Keratinocyte (primary cell): ENCODE measurements at regions not wholly inside any gene's neighbourhood (a gene's known extent, or its start where the extent isn't known, plus 50 kb on each side); places are given as distances from the start of the nearest gene placed in this dataset.
"Not testable (repeated sequence)": the region's sequence is repeated elsewhere in the genome, so short reads cannot be mapped to it uniquely, and the experiment has no call there.

ENCODE experiments used
- DNase-seq: peaks from one replicate; pipeline ENCODE4 v3.0.0-alpha.2; 2011; ENCODE audit warnings: low read depth, missing footprints, low spot score
- FAIRE-seq: peaks from 2 replicates; lab custom pipeline; 2011; peaks lifted over from hg19 to GRCh38; lab: Jason Lieb, UNC
- H2AFZ ChIP-seq: 2 replicates; pipeline ENCODE4 v1.6.0; 2012; ENCODE audit warnings: low read length, control low read depth, inconsistent platforms; ENCODE audit not compliant: control insufficient read depth
- H3K27ac ChIP-seq: 2 replicates; pipeline ENCODE4 v1.5.1; 2011; ENCODE audit warnings: low read length; ENCODE audit not compliant: control insufficient read depth, insufficient read depth
- H3K27me3 ChIP-seq: 3 replicates; pipeline ENCODE4 v1.6.0; 2011; ENCODE audit warnings: low read length; ENCODE audit not compliant: control insufficient read depth, insufficient read depth; ENCODE audit errors: extremely low read depth
- H3K36me3 ChIP-seq, 2 experiments: 2 replicates in 1 of 2; 3 replicates in 1 of 2; pipeline ENCODE4 v1.5.1; 2011; ENCODE audit warnings: low read length in 2 of 2, mild to moderate bottlenecking in 1 of 2; ENCODE audit not compliant: control insufficient read depth in 2 of 2, insufficient read depth in 2 of 2; ENCODE audit errors: extremely low read depth in 1 of 2
- H3K4me1 ChIP-seq: 3 replicates; pipeline ENCODE4 v1.5.1; 2011; ENCODE audit warnings: low read length; ENCODE audit not compliant: control insufficient read depth, insufficient read depth; ENCODE audit errors: extremely low read depth
- H3K4me2 ChIP-seq: 3 replicates; pipeline ENCODE4 v1.6.0; 2011; ENCODE audit warnings: low read depth, low read length; ENCODE audit not compliant: control insufficient read depth, insufficient read depth; ENCODE audit errors: extremely low read depth
- H3K4me3 ChIP-seq, 3 experiments: fragments of 200-600 bp in 1 of 3; sonication (generic) in 1 of 3; 2 replicates in 2 of 3; 3 replicates in 1 of 3; pipeline ENCODE4 v1.5.1; 2011 to 2016; ENCODE audit warnings: low read length in 3 of 3, mild to moderate bottlenecking in 3 of 3, control low read depth in 2 of 3, inconsistent platforms in 1 of 3, low read depth in 1 of 3, mixed read lengths in 1 of 3, mixed run types in 1 of 3, moderate library complexity in 1 of 3; ENCODE audit not compliant: control insufficient read depth in 2 of 3, insufficient read depth in 2 of 3; ENCODE audit errors: extremely low read depth in 1 of 3
- H3K79me2 ChIP-seq: 2 replicates; pipeline ENCODE4 v1.6.0; 2012; ENCODE audit warnings: low read length; ENCODE audit not compliant: control insufficient read depth, insufficient read depth
- H3K9ac ChIP-seq: 3 replicates; pipeline ENCODE4 v1.6.0; 2011; ENCODE audit warnings: low read length; ENCODE audit not compliant: control insufficient read depth, insufficient read depth; ENCODE audit errors: extremely low read depth
- H3K9me1 ChIP-seq: 3 replicates; pipeline ENCODE4 v1.6.0; 2011; ENCODE audit warnings: low read length; ENCODE audit not compliant: control insufficient read depth, insufficient read depth; ENCODE audit errors: extremely low read depth
- H3K9me3 ChIP-seq: 2 replicates; pipeline ENCODE4 v1.5.1; 2012; ENCODE audit warnings: low read depth, low read length; ENCODE audit not compliant: control insufficient read depth
- H4K20me1 ChIP-seq: 3 replicates; pipeline ENCODE4 v1.6.0; 2011; ENCODE audit warnings: low read length; ENCODE audit not compliant: control insufficient read depth, insufficient read depth; ENCODE audit errors: extremely low read depth
- EZH2 ChIP-seq: IDR thresholded peaks from one replicate; pipeline ENCODE4 v1.6.1; 2012; ENCODE audit warnings: inconsistent platforms, mild to moderate bottlenecking, low read length, moderate library complexity
- dilution Hi-C: fragments of 300-500 bp; cut with MboI; formaldehyde crosslinking; loops from one replicate; pipeline ENCODE4 v1.7.0; 2020; ENCODE audit warnings: low sequenced_read_pairs; ENCODE audit not compliant: extremely low pct_ligation_motif_present
- TF ChIP-seq, protein P1 (sequence below), 3 experiments: IDR thresholded peaks in 1 of 3; conservative IDR thresholded peaks in 1 of 3; optimal IDR thresholded peaks in 1 of 3; 2 replicates in 2 of 3; 3 replicates in 1 of 3; pipeline versions ENCODE3 to v1.5.1; 2011; ENCODE audit warnings: low read length in 3 of 3, mild to moderate bottlenecking in 3 of 3, moderate library complexity in 2 of 3, control low read depth in 1 of 3, inconsistent platforms in 1 of 3; ENCODE audit not compliant: insufficient read depth in 2 of 3; ENCODE audit errors: extremely low read depth in 1 of 3

DNA sequence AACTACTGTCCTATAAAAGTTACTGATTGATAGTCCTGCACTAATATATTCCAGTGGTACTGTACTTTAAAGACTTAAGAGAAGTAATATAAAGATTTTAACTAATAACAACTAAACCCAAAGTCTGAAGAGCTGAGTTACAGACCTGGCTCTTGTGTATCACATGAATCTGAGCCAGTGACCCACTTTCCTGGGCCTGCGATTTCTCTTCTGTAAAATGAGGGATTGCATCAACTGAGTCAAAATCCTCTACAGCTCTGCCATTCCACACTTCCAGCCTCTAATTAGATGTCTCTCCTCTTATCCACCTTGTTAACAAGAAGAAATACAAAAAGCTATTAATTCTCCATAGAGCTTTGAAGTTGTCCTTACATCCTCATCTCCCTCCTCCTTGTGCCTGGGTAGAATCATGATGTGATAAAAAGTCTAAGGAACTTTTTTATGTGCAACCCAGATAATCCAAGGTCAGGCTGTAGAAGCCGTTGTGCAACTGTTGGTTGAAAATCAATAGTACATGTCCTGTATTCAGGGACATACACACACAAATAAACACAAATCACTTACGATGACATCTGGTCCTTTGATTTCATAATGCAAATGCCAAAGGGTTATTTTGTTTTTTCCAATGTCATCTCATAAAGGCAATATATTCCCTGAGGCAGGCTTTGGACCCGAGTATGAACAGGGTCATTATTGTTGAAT, 410.3 kb downstream of the KCNA4 start:
- no peak for TF ChIP-seq EZH2
- TF ChIP-seq, protein P1, sequence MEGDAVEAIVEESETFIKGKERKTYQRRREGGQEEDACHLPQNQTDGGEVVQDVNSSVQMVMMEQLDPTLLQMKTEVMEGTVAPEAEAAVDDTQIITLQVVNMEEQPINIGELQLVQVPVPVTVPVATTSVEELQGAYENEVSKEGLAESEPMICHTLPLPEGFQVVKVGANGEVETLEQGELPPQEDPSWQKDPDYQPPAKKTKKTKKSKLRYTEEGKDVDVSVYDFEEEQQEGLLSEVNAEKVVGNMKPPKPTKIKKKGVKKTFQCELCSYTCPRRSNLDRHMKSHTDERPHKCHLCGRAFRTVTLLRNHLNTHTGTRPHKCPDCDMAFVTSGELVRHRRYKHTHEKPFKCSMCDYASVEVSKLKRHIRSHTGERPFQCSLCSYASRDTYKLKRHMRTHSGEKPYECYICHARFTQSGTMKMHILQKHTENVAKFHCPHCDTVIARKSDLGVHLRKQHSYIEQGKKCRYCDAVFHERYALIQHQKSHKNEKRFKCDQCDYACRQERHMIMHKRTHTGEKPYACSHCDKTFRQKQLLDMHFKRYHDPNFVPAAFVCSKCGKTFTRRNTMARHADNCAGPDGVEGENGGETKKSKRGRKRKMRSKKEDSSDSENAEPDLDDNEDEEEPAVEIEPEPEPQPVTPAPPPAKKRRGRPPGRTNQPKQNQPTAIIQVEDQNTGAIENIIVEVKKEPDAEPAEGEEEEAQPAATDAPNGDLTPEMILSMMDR (optimal IDR thresholded peaks at IDR 0.05 in 1 of 3, IDR thresholded peaks at IDR 0.05 in 1 of 3, conservative IDR thresholded peaks at IDR 0.05 in 1 of 3; ENCODE audit: extremely low read depth in 1 of 3, insufficient read depth in 2 of 3, low read length in 3 of 3): no peak

DNA sequence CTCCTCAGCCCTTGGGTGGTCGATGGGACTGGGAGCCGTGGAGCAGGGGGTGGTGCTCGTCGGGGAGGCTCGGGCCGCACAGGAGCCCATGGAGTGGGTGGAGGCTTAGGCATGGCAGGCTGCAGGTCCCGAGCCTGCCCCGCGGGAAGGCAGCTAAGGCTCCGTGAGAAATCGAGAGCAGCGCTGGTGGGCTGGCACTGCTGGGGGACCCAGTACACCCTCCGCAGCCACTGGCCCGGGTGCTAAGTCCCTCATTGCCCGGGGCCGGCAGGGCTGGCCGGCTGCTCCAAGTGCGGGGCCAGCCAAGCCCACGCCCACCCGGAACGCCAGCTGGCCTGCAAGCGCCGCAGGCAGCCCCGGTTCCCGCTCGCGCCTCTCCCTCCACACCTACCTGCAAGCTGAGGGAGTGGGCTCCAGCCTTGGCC, 416.7 kb downstream of the KCNA4 start:
- H3K9me3 ChIP-seq, FAIRE-seq, H2AFZ ChIP-seq, H3K36me3 ChIP-seq, H3K9ac ChIP-seq, H3K4me2 ChIP-seq, H3K79me2 ChIP-seq, H3K27ac ChIP-seq, DNase-seq, H4K20me1 ChIP-seq, H3K27me3 ChIP-seq, H3K4me1 ChIP-seq, H3K9me1 ChIP-seq, H3K4me3 ChIP-seq, dilution Hi-C loops: not testable (repeated sequence)

More for the DNA sequence above, 410.3 kb downstream of the KCNA4 start:
- no peaks in the 10 kb centered on the region for H3K79me2 ChIP-seq
- H3K4me2 ChIP-seq: no peak overlapping the region
- H3K27me3 ChIP-seq: no peaks in the 10 kb centered on the region
- no peak for FAIRE-seq
- H3K4me3 ChIP-seq: no peak overlapping the region
- no peaks in the 10 kb centered on the region for H3K9me1 ChIP-seq
- DNase-seq: no peak
- no peaks in the 10 kb centered on the region for H3K4me1 ChIP-seq
- H3K9me3 ChIP-seq: no peaks in the 10 kb centered on the region
- dilution Hi-C loops: no loop called here
- H3K9ac ChIP-seq: no peak overlapping the region
- H3K36me3 ChIP-seq: no peaks in the 10 kb centered on the region
- no peak overlapping the region for H3K27ac ChIP-seq
- H4K20me1 ChIP-seq: no peaks in the 10 kb centered on the region
- no peak overlapping the region for H2AFZ ChIP-seq

DNA sequence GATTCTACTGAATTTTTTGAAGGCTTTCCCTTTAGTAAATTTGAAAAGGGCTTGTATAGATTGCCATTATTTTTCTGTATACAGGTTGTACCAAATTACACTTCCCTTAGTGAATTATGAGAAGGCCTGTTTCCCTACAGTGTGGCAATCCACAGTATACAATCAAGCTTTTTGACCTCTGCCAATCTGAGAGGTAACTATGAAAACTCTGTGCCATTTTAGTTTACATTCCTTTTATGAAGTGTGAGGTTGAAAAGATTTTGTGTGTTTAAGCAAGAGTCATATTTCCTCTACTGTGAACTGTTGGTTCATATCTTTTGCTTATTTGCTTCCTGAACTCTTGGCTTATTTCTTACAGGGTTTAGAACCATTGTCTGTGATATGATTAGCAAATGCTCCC, 432.5 kb downstream of the KCNA4 start:
- dilution Hi-C loops: no loop called here
- H3K9me3 ChIP-seq: no peaks in the 10 kb centered on the region
- no peak for TF ChIP-seq EZH2
- H3K36me3 ChIP-seq: no peaks in the 10 kb centered on the region
- no peak overlapping the region for H3K4me3 ChIP-seq
- no peak overlapping the region for H3K27ac ChIP-seq
- no peaks in the 10 kb centered on the region for H3K27me3 ChIP-seq
- no peak overlapping the region for H2AFZ ChIP-seq
- no peak overlapping the region for H3K9ac ChIP-seq
- no peak overlapping the region for H3K4me2 ChIP-seq
- H3K4me1 ChIP-seq: no peaks in the 10 kb centered on the region
- no peak for FAIRE-seq
- H3K79me2 ChIP-seq: no peaks in the 10 kb centered on the region
- H4K20me1 ChIP-seq: no peaks in the 10 kb centered on the region
- no peaks in the 10 kb centered on the region for H3K9me1 ChIP-seq
- DNase-seq: no peak
